GM12892 (cell line): ENCODE measurements at regions not wholly inside any gene's neighbourhood (a gene's known extent, or its start where the extent isn't known, plus 50 kb on each side); places are given as distances from the start of the nearest gene placed in this dataset.
"Not testable (repeated sequence)": the region's sequence is repeated elsewhere in the genome, so short reads cannot be mapped to it uniquely, and the experiment has no call there.

ENCODE experiments used
- DNase-seq: peaks from one replicate; pipeline ENCODE4 v3.0.0; 2011; ENCODE audit not compliant: insufficient read length
- FAIRE-seq: peaks from 2 replicates; lab custom pipeline; 2011; peaks lifted over from hg19 to GRCh38; lab: Jason Lieb, UNC
- POLR2A ChIP-seq: IDR thresholded peaks from 2 replicates; pipeline ENCODE4 v1.6.1; 2011; ENCODE audit warnings: low read depth, low read length, control low read depth
- POLR2AphosphoS5 ChIP-seq: IDR thresholded peaks from 2 replicates; pipeline ENCODE4 v1.6.1; 2011; ENCODE audit warnings: low read depth, low read length, control low read depth
- TAF1 ChIP-seq: IDR thresholded peaks from 2 replicates; pipeline ENCODE4 v1.6.1; 2011; ENCODE audit warnings: low read depth, mild to moderate bottlenecking, control low read depth, low read length, borderline replicate concordance

DNA sequence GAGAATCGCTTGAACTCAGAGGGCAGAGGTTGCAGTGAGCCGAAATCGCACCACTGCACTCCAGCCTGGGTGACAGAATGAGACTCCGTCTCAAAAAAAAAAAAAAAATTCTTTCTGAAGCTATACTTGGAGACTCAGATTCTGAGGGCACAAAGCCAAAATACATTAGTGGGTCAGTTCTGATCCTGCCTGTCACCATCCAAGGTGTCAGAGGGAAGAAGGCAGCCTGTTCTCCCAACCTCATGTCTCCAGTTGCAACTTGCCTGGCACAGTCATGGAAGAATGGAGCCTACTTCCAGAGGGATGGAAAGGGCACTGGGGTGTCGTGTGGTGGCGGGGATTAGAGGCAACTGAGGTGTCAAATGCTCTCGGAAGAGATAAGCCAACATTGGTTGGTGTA lies 104.8 kb upstream of the GATA6 start:
- no peak for FAIRE-seq
- TF ChIP-seq TAF1 (no peak), POLR2AphosphoS5 (no peak), POLR2A (no peak)
- no peak for DNase-seq

DNA sequence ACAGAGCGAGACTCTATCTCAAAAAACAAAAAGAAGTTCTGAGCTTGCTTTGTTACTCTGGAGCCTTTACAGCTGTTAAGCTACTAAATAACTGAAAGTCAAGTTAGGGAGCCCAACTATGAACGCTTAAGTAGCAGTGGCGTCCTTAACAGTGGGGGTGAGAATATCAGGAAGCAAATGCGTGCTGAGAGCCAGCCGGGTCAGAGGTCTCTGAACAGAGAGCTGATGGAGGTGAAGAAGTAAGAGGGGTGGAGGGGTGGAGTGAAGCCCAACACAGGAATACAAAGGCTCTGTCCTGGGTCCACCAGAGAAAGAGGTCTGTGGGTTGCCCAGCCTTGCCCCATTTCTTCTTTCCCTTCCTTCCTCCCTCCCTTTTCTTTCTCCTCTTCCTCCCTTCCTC lies 104.1 kb upstream of the GATA6 start:
- no peak for DNase-seq
- TF ChIP-seq TAF1 (no peak), POLR2A (no peak), POLR2AphosphoS5 (no peak)
- no peak for FAIRE-seq

GRCh38 chr18:22066083-22066485 lies 103.3 kb upstream of the GATA6 start:
- DNase-seq = no peak
- TF ChIP-seq POLR2A (no peak), TAF1 (no peak), POLR2AphosphoS5 (no peak)
- no peak for FAIRE-seq

- no peak for TF ChIP-seq TAF1
- TF ChIP-seq POLR2AphosphoS5 = no peak
- TF ChIP-seq POLR2A = no peak
- FAIRE-seq (no peak), DNase-seq (no peak)
Observed at GRCh38 chr18:22067109-22067508, 102.3 kb upstream of the GATA6 start.

DNA sequence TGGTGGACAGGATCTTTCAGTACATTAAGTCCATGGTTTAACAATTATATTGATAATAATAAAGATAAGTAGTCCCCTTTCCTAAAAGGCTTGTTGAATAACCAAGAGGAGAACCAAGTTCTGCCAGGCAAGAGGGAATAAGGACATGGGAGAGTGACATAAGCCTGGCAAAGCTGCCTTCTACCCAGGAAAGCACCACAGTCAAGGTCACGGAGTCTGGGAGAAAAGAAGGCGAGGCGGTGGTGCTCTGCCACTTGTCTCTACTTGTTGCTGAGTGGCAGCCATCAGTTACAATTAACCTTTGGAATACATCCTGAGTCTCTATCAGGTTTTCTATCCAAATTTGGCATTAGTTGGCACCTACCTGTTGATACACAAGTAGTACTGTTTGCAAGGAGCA lies 101.7 kb upstream of the GATA6 start:
- no peak for TF ChIP-seq POLR2A
- TF ChIP-seq POLR2AphosphoS5 = no peak
- TF ChIP-seq TAF1 = no peak
- no peak for FAIRE-seq

DNA sequence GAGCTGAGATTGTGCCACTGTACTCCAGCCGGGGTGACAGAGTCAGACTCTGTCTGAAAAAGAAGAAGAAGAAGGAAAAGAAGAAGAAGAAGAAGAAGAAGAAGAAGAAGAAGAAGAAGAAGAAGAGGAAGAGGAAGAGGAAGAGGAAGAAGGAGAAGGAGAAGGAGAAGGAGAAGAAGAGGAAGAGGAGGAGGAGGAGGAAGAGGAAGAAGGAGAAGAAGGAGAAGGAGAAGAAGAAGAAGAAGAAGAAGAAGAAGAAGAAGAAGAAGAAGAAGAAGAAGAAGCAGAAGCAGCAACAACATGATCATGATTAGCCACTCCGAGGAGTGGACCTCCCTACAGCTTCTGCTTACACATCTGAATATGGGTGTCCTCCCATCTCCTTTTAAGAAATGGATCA lies 100.6 kb upstream of the GATA6 start:
- FAIRE-seq, DNase-seq: not testable (repeated sequence)

More for the DNA sequence above, 101.7 kb upstream of the GATA6 start:
- no peak for DNase-seq

- DNase-seq (no peak), FAIRE-seq (no peak)
- no peak for TF ChIP-seq POLR2A
Observed at GRCh38 chr18:22069916-22070315, 99.5 kb upstream of the GATA6 start.

DNA sequence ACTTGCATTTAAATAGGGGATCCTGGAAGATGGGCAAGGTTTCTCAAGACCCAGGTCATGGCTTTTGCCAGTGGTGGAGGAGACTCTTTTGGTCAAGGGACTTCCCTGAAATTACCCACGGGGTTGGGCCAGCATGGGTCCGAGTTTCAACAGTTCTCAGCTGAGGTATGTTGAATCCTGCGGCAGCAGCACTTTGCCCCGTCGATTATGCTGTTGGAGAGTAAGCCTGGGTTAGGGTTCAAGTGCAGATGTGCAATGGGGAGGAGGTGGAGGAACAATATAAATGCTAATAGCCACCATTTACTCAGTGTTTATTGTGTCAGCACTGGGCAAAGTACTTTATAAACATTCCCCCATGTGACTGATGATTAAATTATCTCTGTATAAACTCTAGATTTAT lies 96.0 kb upstream of the GATA6 start:
- no peak for TF ChIP-seq POLR2AphosphoS5
- TF ChIP-seq TAF1 = no peak
- TF ChIP-seq POLR2A = no peak
- DNase-seq (no peak), FAIRE-seq (no peak)

- FAIRE-seq (no peak), DNase-seq (no peak)
- TF ChIP-seq POLR2AphosphoS5 (no peak), TAF1 (no peak), POLR2A (no peak)
Observed at GRCh38 chr18:22074282-22075070, 94.9 kb upstream of the GATA6 start.

GRCh38 chr18:22080035-22080434 lies 89.4 kb upstream of the GATA6 start:
- FAIRE-seq = no peak

DNA sequence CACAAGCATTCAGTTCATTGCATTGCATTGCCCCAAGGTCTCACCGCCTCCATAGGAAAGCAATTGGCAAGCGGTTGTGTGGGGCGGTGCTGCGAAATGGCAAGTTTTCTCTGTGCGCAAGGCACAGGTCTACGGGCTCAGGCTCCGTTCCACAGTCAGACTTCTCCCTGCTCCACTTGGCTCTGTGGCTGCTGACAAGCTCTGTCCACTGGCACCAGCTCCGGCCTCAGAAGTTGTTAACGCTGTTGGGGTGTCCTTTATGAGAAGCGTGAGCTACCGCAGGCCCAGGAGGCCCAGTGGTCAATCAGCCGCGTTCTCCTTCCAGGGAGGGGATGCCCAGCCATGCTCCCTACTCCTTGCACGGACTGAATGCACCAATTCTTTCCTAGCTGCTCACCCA lies 87.0 kb upstream of the GATA6 start:
- DNase-seq = no peak
- TF ChIP-seq TAF1 (no peak), POLR2A (no peak), POLR2AphosphoS5 (no peak)
- no peak for FAIRE-seq

More at GRCh38 chr18:22080035-22080434, 89.4 kb upstream of the GATA6 start:
- no peak for DNase-seq
- TF ChIP-seq POLR2AphosphoS5 (no peak), POLR2A (no peak), TAF1 (no peak)

DNA sequence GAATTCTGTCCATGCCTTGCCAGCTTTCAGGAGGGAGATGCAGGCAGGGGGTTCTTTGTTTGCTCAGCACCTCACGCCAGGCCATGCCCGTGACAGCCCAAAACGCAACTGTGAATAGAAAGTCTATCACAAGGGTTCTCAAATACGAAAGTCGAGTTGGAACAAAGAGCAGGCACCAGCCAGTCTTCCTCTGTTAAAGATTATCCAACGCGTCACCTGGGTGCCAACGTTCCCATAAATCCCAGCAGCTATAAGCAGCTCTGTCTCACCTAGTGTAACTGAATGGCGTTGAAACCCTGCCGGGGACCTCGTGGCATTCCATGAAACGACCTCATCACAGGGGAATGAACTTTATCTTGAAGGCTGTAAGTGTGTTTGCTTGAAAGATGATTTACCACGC lies 84.8 kb upstream of the GATA6 start:
- DNase-seq (no peak), FAIRE-seq (no peak)
- TF ChIP-seq TAF1 (no peak), POLR2AphosphoS5 (no peak), POLR2A (no peak)

GRCh38 chr18:22086973-22087372 lies 82.4 kb upstream of the GATA6 start:
- DNase-seq (no peak), FAIRE-seq (no peak)
- TF ChIP-seq TAF1 = no peak
- TF ChIP-seq POLR2A = no peak
- TF ChIP-seq POLR2AphosphoS5 = no peak

DNA sequence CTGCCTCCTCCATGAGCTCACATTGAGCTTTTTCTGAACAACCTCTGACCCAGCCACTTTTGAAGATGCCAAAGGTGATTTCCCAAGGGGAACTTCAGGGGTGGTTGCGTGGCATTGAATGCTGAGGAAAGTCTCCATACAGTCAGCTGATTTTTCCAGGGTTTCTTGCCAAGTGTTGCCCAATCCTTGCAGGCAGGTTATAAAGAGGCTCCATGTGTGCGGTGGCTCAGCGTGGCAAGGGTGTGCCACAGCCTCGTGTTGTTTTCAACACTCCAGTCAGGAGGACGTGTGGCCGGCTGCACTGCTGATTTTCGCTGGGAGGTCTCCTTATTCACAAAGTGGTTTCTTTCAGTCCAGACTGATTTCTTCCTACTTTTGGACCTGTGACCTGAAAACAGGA lies 81.4 kb upstream of the GATA6 start:
- TF ChIP-seq TAF1 (no peak), POLR2AphosphoS5 (no peak), POLR2A (no peak)
- no peak for DNase-seq
- no peak for FAIRE-seq
